Mesodermal cell (in vitro differentiated cells): ENCODE measurements at regions not wholly inside any gene's neighbourhood (a gene's known extent, or its start where the extent isn't known, plus 50 kb on each side); places are given as distances from the start of the nearest gene placed in this dataset.

Experiments
- H3K27ac ChIP-seq: 2 replicates; pipeline ENCODE4 v1.7.0; 2013; ENCODE audit warnings: mild to moderate bottlenecking, low read depth, low read length, moderate library complexity; ENCODE audit not compliant: severe bottlenecking
- H3K36me3 ChIP-seq: 2 replicates; pipeline ENCODE4 v1.7.1; 2013; ENCODE audit warnings: mild to moderate bottlenecking, low read length, moderate library complexity; ENCODE audit not compliant: control insufficient read depth, insufficient read depth
- H3K4me1 ChIP-seq: one replicate; pipeline ENCODE4 v1.7.1; 2013; ENCODE audit warnings: mild to moderate bottlenecking, low read length; ENCODE audit not compliant: insufficient read depth, control insufficient read depth, poor library complexity, severe bottlenecking
- H3K4me3 ChIP-seq: 2 replicates; pipeline ENCODE4 v1.7.0; 2013; ENCODE audit warnings: low read length, control low read depth, mild to moderate bottlenecking; ENCODE audit not compliant: insufficient read depth, poor library complexity, severe bottlenecking; ENCODE audit errors: extremely low read depth
- H3K9me3 ChIP-seq: 2 replicates; pipeline ENCODE4 v1.7.1; 2013; ENCODE audit warnings: mild to moderate bottlenecking, low read length, moderate library complexity; ENCODE audit not compliant: control insufficient read depth
- WGBS, 2 experiments: methylation state at CpG; one replicate each; pipeline ENCODE4 v1.1.5; 2013; ENCODE audit warnings: missing lambda C conversion rate in 2 of 2; ENCODE audit not compliant: insufficient coverage in 2 of 2; 5-methylcytosine and 5-hydroxymethylcytosine counted together

DNA sequence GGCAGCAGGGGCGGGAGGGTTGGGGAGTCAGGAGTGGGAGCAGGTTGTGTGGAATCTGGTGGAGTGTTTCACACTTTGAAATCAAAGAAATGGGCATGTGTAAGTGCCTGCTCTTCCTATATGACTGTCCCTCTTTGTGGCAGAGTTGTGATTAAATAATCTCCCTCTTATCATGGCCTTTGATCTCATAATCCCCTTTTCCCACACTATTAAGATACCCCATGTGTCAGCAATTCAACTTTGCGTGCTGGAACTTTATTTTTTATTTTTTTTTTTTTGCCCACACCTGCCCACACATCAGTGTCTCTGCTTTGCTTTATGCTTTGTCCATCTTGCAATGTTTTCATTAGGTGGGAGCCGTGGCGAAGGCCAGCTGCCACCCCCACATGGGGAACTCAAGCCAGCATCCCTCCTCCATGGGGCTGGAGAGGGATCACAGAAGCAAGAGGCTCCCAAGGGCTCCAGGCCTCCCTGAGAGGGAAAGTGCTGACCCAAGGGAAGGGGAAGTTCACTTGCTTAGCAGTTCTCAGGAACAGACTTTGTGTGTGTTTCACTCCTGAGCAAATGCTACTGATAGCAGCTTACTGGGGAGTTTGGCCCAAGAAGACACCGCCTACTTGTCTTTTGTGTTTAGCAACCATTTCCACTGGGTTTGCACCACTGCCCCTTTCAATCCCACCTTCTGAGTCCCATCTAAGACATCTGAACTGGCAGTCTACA lies 243.4 kb downstream of the BCL11A start:
- Histone ChIP-seq H3K4me3 (no peak overlapping the region), H3K4me1 (peaks cover 4% of the 10 kb centered on the region), H3K36me3 (no peaks in the 10 kb centered on the region), H3K27ac (no peak overlapping the region), H3K9me3 (no peaks in the 10 kb centered on the region)
- WGBS, 2 experiments: 92 to 100% methylated on average over 2 to 4 of the region's 5 CpGs

DNA sequence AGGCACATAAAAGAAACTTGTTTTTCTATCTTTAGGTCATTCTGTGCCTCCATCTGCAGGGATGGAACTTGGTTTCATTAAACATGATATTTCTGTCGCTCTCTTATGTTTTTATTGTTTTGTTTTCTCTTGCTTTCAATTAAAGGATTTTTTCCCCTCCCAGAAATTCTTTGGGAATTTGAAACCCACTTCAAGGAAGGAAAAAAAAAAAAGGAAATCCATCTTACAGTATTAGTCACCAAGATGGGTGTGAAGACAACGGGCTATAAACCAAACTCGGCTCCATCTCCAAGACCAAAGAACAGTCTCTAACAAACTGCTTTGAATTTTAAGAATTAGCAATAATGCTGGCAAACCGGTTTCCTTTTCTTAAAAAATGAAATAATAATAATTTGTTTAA lies 244.1 kb downstream of the BCL11A start:
- peaks cover 4% of the 10 kb centered on the region for H3K4me1 ChIP-seq
- H3K36me3 ChIP-seq: no peaks in the 10 kb centered on the region
- no peak overlapping the region for H3K27ac ChIP-seq
- WGBS, 2 experiments: no CpG with 5 or more reads among the region's 4 CpGs
- H3K9me3 ChIP-seq: no peaks in the 10 kb centered on the region
- no peak overlapping the region for H3K4me3 ChIP-seq

DNA sequence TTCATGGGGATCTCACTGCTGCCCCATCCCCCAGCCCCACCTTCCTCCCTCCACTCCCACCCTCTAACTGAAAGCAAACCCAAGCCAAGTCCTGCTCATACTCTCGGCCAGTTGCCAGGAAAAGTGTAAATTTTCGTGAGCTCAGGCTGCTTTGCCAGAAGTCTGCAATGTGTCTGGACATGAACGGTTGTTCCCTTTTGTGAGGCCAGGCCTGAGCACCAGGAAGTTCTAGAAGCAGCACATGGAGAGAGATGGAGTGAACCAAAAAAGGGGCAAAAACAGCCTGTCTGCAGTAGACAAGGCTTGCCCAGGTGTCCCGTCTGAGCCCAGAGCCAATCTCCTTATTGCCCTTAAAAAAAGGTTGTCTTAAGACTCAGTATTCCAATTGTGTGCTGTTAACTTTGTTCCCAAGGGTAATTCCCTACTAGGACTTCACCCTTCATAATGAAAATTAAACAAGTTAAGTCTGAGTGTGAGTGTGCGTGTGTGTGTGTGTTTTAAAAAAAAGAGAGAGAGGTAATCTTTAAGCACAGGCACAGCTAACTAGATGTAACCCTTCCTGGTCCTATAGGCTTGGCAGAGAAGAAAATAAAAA lies 247.1 kb downstream of the BCL11A start:
- H3K27ac ChIP-seq: no peak overlapping the region
- no peak overlapping the region for H3K4me3 ChIP-seq
- H3K4me1 ChIP-seq: peaks cover 4% of the 10 kb centered on the region
- H3K9me3 ChIP-seq: no peaks in the 10 kb centered on the region
- no peaks in the 10 kb centered on the region for H3K36me3 ChIP-seq
- WGBS, 2 experiments: 60 to 86% methylated on average over 3 to 4 of the region's 5 CpGs

DNA sequence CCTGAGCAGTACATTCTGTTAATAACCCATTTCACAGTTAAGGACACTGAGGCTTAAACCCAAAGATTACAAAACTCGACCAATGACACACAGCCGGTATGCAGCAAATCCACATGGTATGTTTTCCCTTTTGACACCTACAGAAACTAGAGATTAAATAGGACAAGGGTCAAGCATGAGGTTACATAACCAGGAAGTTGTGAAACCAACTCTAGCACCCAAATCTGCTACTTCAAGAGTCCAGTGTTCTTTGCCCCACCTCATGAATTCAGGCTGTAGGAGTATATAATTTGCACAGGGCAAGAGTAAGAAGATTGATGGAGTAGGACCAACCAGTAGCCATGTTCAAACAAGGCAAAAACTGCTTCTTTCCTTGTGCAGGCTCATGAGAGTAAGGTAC lies 249.8 kb downstream of the BCL11A start:
- Histone ChIP-seq H3K9me3 (no peaks in the 10 kb centered on the region), H3K27ac (no peak overlapping the region), H3K4me3 (no peak overlapping the region), H3K4me1 (no peaks in the 10 kb centered on the region), H3K36me3 (no peaks in the 10 kb centered on the region)
- no CpG with 5 or more reads among the region's 2 CpGs for WGBS, 2 experiments

DNA sequence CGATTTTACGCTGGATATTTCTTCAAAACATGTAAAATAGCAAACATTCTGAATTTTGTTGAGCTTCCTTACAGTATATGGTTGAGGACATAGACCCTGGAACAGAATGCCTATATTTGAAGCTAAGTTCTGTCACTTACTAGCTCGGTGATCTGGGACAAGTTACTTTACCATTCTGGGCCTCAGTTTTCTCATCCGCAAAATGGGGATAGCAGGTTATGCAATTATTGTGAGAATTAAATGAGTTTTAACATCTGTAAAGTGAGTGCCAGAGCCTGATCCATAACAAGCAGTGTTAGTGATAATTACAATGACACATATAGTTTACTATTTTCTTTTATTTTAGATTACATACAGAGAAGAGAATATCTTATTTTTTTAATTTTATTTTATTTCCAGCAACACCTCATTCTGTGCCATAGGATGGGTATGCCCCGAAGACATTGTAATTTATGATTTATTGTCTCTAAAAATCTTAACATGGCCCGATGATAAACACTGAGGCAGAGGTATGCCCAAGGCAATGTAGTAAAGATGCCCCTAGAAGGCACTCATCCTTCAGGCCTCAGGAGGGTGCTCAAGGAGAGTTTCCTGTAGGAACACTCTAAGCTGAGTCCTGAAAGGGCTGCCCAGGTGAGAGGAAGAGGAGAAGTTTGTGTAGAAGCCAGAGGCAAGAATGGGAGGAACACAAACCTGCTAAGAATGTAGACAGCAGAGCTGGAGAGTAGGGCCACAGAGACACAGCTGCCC lies 250.9 kb downstream of the BCL11A start:
- H3K4me1 ChIP-seq: no peaks in the 10 kb centered on the region
- no peak overlapping the region for H3K4me3 ChIP-seq
- 96 to 100% methylated on average over 3 to 4 of the region's 6 CpGs for WGBS, 2 experiments
- no peaks in the 10 kb centered on the region for H3K36me3 ChIP-seq
- H3K27ac ChIP-seq: no peak overlapping the region
- no peaks in the 10 kb centered on the region for H3K9me3 ChIP-seq

DNA sequence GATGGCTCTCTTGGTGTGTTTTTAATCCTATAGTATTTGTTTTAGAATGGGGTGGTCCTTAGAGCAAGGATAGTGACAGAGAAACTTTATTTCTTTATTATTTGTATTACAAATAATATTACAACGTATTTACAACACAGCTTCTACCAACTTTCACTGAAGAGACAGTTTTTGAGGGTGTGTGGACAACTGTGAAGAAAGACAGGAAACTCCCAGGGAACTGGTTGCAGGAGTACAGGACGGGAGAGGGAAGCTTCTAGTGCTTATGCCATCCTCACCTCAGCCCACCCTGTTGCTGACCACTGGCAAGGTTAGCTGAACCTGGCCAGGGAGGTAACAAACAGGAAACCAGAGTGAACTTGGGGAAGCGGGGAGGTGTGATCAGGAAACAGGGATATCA lies 251.7 kb downstream of the BCL11A start:
- Histone ChIP-seq H3K9me3 (no peaks in the 10 kb centered on the region), H3K36me3 (no peaks in the 10 kb centered on the region), H3K4me3 (no peak overlapping the region), H3K27ac (no peak overlapping the region), H3K4me1 (no peaks in the 10 kb centered on the region)
- 60 to 100% methylated on average over 1 of the region's 3 CpGs for WGBS, 2 experiments

DNA sequence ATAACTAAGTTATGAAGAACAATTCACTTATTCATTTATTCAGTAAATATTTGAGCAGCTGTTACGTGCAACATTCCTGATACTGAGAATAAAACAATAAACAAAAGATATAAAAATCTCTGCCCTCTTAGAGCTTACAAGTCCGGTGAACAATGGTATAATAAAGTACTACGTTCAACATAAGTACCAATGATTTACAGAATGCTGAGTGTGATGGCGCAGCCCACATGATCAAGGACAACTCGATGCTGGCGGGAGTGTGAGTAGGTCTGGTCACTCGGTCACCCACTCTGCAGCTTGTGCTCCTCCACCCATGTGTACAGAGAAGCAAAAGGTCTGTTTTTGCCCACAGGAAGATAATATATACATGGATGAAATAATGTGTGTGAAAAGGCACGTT lies 254.3 kb downstream of the BCL11A start:
- no peaks in the 10 kb centered on the region for H3K36me3 ChIP-seq
- H3K4me3 ChIP-seq: no peak overlapping the region
- H3K9me3 ChIP-seq: no peaks in the 10 kb centered on the region
- H3K27ac ChIP-seq: no peak overlapping the region
- WGBS, 2 experiments: 95 to 97% methylated on average over 5 to 7 of the region's 8 CpGs
- H3K4me1 ChIP-seq: no peaks in the 10 kb centered on the region

DNA sequence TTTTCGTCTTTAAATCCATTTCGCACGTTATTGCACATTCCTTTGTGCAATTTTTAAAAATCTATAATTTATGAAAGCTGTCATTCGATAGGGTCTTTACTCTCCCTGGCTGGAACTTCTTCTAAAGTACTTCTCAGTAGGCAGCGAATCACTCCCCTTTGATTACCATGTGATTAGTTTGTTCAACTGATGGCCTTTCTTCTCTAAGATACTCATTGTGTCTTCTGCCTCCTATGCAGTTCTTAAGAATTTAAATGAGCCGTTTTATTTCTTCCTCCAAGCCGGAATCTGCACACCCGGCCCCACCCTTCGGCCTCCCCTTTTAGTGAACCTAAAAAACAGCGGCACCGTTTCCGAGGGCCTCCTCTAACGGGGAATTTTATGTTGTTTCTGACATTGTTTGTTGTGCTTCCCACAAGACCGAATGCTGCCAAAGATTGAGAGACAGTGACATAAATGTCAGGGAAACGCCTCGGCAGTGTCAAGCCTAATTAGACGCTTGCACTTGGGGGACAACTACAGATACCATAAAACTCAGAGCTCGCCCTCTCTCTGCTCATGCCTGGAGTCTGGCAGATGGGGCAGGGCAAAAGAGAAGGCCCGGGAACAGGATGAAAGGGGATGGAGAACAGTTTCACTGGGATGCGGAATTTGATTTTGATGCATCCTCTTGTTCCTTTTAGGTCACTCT lies 255.3 kb downstream of the BCL11A start:
- H3K27ac ChIP-seq: no peak overlapping the region
- no peaks in the 10 kb centered on the region for H3K9me3 ChIP-seq
- WGBS, 2 experiments: 84 to 90% methylated on average over 5 to 17 of the region's 20 CpGs
- H3K4me3 ChIP-seq: no peak overlapping the region
- H3K4me1 ChIP-seq: no peaks in the 10 kb centered on the region
- H3K36me3 ChIP-seq: no peaks in the 10 kb centered on the region

DNA sequence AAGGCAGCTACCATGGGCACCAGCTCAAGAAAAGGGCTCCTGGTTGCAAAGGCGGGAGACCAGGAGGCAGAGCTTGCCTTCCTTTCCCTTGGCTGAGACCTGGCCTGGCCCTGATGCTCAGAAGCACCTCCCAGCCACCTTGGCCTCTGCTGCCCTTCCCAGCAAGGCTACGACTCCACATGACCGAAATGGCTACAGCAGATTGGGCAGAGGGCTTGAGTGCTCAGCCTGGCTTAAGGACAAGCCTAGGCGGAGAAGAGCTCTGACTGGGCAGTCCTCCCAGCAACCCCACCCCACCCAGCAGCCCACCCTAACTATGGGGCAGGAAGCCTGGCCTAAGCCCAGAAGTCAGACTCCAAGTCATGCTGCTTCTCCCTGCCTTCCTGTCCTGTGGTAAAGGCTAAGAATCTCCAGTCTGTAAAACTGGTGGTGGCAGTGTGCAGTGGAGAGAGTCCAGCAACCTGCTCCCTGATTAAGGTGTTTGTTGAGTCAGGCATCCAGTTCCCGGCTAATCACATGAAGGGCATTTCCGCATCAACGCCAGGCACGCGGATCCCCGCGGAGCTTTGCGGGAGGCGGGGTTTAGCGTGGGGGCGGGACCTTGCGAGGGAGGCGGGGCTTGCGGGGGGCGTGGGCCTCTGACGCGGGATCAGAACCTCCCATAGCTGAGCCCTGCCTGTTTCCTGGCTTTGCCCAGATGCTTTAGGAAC lies 256.0 kb downstream of the BCL11A start:
- H3K27ac ChIP-seq: no peak overlapping the region
- no peaks in the 10 kb centered on the region for H3K9me3 ChIP-seq
- H3K36me3 ChIP-seq: no peaks in the 10 kb centered on the region
- no peaks in the 10 kb centered on the region for H3K4me1 ChIP-seq
- 49 to 70% methylated on average over 9 to 21 of the region's 21 CpGs for WGBS, 2 experiments
- H3K4me3 ChIP-seq: no peak overlapping the region

DNA sequence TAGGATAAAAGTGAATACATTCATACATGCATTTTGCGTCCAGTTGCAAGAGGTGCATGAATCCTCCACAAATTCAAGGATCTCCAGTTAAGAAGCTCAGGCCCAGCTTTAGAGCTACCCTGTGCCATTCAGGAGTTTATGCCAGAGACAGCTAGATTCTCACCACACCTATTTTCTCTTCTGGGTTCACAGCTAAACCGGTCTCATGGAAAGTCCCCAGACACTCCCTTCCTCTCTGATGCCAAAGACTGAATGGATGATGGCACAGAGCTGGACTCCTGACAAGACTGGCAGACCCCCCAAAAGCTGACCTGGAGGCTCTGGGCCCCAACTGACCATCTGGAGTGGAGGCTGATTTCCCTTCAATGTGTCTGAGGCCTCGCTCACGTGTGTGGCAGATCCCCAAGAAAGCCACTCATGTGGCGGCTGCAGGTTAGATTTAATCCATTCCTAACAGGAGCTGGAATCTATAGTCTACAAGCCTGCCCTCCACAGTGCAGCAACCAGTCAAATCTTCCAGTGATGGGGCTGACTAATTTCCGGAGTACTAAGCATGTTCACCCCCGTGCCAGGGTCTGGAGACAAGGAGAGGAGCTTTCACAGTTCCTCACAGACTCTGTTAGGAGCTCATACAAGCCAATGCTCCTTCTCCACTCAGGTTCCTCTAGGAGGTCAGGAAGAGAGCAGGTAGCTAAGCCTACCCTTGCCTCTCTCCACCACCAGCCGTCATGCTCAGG lies 257.1 kb downstream of the BCL11A start:
- 85 to 88% methylated on average over 4 to 8 of the region's 8 CpGs for WGBS, 2 experiments
- H3K4me1 ChIP-seq: no peaks in the 10 kb centered on the region
- no peak overlapping the region for H3K27ac ChIP-seq
- no peaks in the 10 kb centered on the region for H3K36me3 ChIP-seq
- no peak overlapping the region for H3K4me3 ChIP-seq
- no peaks in the 10 kb centered on the region for H3K9me3 ChIP-seq
